Kidney (tissue), 13 donors: ENCODE measurements at regions not wholly inside any gene's neighbourhood (a gene's known extent, or its start where the extent isn't known, plus 50 kb on each side); places are given as distances from the start of the nearest gene placed in this dataset.

ENCODE experiments used
- DNase-seq, 5 donors: peaks; one replicate each; pipeline ENCODE4 v3.0.0-alpha.2; 2013 to 2020
- FAIRE-seq: peaks from 2 replicates; lab custom pipeline; 2012; peaks lifted over from hg19 to GRCh38; lab: Jason Lieb, UNC
- H3K27ac ChIP-seq, 2 donors: one replicate each; pipeline ENCODE4 v1.7.0; 2013; ENCODE audit warnings: low read depth in 2 of 2, low read length in 2 of 2, inconsistent platforms in 1 of 2
- H3K27me3 ChIP-seq: one replicate; pipeline ENCODE4 v1.7.1; 2013; ENCODE audit warnings: low read length, inconsistent platforms; ENCODE audit not compliant: control insufficient read depth, insufficient read depth
- H3K36me3 ChIP-seq, 3 donors: one replicate each; pipeline versions ENCODE4 v1.7.0 to v1.7.1; 2013; ENCODE audit warnings: low read length in 3 of 3, control low read depth in 1 of 3, inconsistent platforms in 1 of 3; ENCODE audit not compliant: insufficient read depth in 3 of 3, control insufficient read depth in 2 of 3
- H3K4me1 ChIP-seq, 3 donors: one replicate each; pipeline versions ENCODE4 v1.7.0 to v1.7.1; 2013; ENCODE audit warnings: low read length in 3 of 3, inconsistent platforms in 1 of 3, low read depth in 1 of 3; ENCODE audit not compliant: control insufficient read depth in 2 of 3, insufficient read depth in 2 of 3
- H3K4me3 ChIP-seq, 3 donors: one replicate each; pipeline versions ENCODE4 v1.7.0 to v1.8.1; 2013; ENCODE audit warnings: low read length in 3 of 3, control low read depth in 1 of 3, inconsistent platforms in 1 of 3
- H3K9ac ChIP-seq, 3 donors: one replicate each; pipeline versions ENCODE4 v1.7.0 to v1.7.1; 2013; ENCODE audit warnings: low read length in 3 of 3, control low read depth in 1 of 3, inconsistent platforms in 1 of 3
- H3K9me3 ChIP-seq, 3 donors: one replicate each; pipeline versions ENCODE4 v1.7.0 to v1.7.1; 2013; ENCODE audit warnings: low read length in 3 of 3, control low read depth in 1 of 3, inconsistent platforms in 1 of 3; ENCODE audit not compliant: control insufficient read depth in 2 of 3, insufficient read depth in 1 of 3
- intact Hi-C: fragments of 100-400 bp; cut with DNase I; formaldehyde crosslinking; loops from one replicate; pipeline ENCODE4 v1.11.1; 2022
- TF ChIP-seq, protein P1 (sequence below): IDR thresholded peaks from 3 replicates; pipeline ENCODE4 v1.5.1; 2012; ENCODE audit warnings: mild to moderate bottlenecking, moderate library complexity, borderline replicate concordance; ENCODE audit not compliant: insufficient read depth; ENCODE audit errors: extremely low read depth
- donor health status: control.
- donor health status: control.
- donor health status: control.
- donor health status: control.
- donor health status: control.
- donor health status: DM: yes; HTN: yes; CAD: no.
- donor health status: Normal renal cell carcinoma (clear cell type).

DNA sequence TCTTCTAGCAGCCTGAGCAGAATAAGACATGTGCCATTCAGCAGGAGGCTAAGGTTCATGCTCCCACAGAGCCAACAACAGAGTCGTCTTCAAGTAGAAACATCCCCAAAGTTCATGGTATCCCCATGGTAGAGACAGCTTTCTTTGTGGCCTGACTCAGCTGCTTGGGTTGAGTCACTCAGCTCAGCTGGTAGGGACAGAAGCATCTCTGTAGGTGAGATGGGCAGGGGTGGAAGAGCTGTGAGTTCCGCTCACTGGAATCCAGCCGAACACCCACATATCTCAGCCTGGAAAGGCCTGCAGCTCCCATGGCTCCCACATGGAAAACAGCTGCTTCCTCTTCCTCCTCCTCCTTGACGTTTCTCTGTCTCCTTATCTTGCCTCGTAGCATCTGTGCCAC is 792.7 kb downstream of the RNF144A start:
- FAIRE-seq = no peak
- TF ChIP-seq, protein P1, sequence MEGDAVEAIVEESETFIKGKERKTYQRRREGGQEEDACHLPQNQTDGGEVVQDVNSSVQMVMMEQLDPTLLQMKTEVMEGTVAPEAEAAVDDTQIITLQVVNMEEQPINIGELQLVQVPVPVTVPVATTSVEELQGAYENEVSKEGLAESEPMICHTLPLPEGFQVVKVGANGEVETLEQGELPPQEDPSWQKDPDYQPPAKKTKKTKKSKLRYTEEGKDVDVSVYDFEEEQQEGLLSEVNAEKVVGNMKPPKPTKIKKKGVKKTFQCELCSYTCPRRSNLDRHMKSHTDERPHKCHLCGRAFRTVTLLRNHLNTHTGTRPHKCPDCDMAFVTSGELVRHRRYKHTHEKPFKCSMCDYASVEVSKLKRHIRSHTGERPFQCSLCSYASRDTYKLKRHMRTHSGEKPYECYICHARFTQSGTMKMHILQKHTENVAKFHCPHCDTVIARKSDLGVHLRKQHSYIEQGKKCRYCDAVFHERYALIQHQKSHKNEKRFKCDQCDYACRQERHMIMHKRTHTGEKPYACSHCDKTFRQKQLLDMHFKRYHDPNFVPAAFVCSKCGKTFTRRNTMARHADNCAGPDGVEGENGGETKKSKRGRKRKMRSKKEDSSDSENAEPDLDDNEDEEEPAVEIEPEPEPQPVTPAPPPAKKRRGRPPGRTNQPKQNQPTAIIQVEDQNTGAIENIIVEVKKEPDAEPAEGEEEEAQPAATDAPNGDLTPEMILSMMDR = no peak
- Histone ChIP-seq H3K27ac (no peak overlapping the region), H3K9me3 (no peaks in the 10 kb centered on the region), H3K4me1 (no peaks in the 10 kb centered on the region), H3K27me3 (no peaks in the 10 kb centered on the region), H3K9ac (no peak overlapping the region), H3K4me3 (no peak overlapping the region), H3K36me3 (no peaks in the 10 kb centered on the region)
- no peak for DNase-seq
- intact Hi-C loops = no loop called here

DNA sequence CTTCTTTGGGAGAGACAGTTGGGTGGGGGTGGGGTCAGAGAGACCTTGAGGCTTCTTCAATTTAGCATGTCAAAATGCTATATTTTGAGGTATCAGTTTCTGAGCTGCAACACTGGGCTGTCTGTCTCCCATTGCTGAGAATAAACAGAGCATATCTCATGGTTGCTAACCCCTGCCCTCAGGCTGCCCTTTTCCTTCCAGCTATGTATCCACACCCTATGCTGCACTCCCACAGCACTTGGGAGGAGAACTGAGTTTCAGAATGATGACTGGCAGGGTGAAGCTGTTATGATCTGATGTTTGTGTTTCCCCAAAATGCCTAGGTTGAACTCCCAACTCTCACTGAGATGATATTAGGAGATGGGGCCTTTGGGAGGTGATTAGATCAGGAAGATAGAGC is 794.0 kb downstream of the RNF144A start:
- no peak for DNase-seq
- H3K27ac ChIP-seq = no peak overlapping the region
- H3K9ac ChIP-seq = no peak overlapping the region
- no peak overlapping the region for H3K4me3 ChIP-seq
- no peaks in the 10 kb centered on the region for H3K9me3 ChIP-seq
- FAIRE-seq = no peak
- intact Hi-C loops = no loop called here
- no peaks in the 10 kb centered on the region for H3K36me3 ChIP-seq
- no peaks in the 10 kb centered on the region for H3K27me3 ChIP-seq
- H3K4me1 ChIP-seq = no peaks in the 10 kb centered on the region
- TF ChIP-seq, protein P1 = no peak

DNA sequence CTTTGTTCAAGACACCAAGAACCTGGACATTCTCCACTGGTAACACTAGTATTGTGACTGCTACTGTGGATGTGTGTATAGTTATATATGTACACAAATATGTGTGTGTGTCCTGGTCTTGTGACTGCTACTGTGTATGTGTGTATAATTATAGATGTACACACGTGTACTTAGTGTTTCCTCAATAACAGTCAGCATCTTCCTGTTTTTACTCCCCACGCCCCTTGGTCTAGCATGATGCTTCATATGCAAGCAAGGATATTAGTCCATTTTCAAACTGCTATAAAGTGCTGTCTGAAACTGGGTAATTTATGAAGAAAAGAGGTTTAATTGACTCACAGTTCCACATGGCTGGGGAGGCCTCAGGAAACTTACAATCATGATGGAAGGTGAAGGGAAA is 802.7 kb downstream of the RNF144A start:
- H3K4me3 ChIP-seq = no peak overlapping the region
- TF ChIP-seq, protein P1 = no peak
- H3K27ac ChIP-seq = no peak overlapping the region
- H3K9me3 ChIP-seq = no peaks in the 10 kb centered on the region
- no peak for DNase-seq
- no peak for FAIRE-seq
- no peaks in the 10 kb centered on the region for H3K4me1 ChIP-seq
- intact Hi-C loops = loop anchor here (10.0 kb wide), 1 partner anchor 965 kb away; the partner anchor contains the start of gene ID2
- H3K27me3 ChIP-seq = no peaks in the 10 kb centered on the region
- no peak overlapping the region for H3K9ac ChIP-seq
- no peaks in the 10 kb centered on the region for H3K36me3 ChIP-seq

DNA sequence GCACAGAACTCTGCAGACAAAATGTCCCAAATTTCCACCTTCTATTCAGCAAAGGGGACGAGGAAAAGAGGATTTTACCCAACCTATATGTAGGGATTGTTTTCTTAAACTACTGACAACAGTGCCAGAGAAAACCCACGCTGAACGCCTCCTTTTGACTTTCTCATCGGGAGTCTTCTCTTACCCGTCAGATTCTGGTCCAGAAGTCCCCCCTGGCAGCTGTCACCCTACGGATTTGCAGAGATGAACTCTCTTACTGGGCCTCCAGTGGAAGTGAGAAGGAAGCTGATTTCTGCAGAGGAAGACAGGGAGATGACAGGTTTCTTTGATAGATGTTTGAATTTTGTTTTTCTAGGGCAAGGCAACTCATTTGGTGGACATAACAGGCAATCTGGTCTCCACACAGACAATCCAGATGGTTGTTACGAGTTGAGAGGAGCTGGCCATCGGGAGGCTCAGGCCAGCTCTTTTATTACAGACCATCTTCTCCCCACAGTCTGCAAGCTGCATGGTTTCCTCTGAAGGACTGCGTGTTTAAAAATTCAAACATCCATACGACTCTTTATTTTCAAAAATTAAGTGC is 804.3 kb downstream of the RNF144A start:
- no peaks in the 10 kb centered on the region for H3K9me3 ChIP-seq
- no peak overlapping the region for H3K27ac ChIP-seq
- TF ChIP-seq, protein P1 = no peak
- no peak for DNase-seq
- intact Hi-C loops = loop anchor here (10.0 kb wide), 1 partner anchor 963 kb away; the partner anchor contains the start of gene ID2
- no peak for FAIRE-seq
- no peaks in the 10 kb centered on the region for H3K36me3 ChIP-seq
- H3K4me3 ChIP-seq = no peak overlapping the region
- H3K9ac ChIP-seq = no peak overlapping the region
- H3K27me3 ChIP-seq = no peaks in the 10 kb centered on the region
- H3K4me1 ChIP-seq = no peaks in the 10 kb centered on the region
